ENCODE measurements at regions not wholly inside any gene's neighbourhood (a gene's known extent, or its start where the extent isn't known, plus 50 kb on each side); places are given as distances from the start of the nearest gene placed in this dataset.

- ATAC-seq (ENCODE audit: low read depth) (no peak), DNase-seq (no peak)
- no peak overlapping the region for H3K18ac ChIP-seq (ENCODE audit: low read depth, low read length)
- no peak overlapping the region for H2AK9ac ChIP-seq (replicated peaks; ENCODE audit: low read depth, low read length, poor library complexity)
- dilution Hi-C loops (cut with HindIII; ENCODE audit: low sequenced_read_pairs, unreplicated experiment) (no loop called here), intact Hi-C loops (cut with micrococcal nuclease) (no loop called here), in situ Hi-C loops (cut with MboI; ENCODE audit: low sequenced_read_pairs) (no loop called here)
- no peak overlapping the region for H3K23ac ChIP-seq (ENCODE audit: low read depth, low read length)
- no peaks in the 10 kb centered on the region for H4K20me1 ChIP-seq (ENCODE audit: insufficient read depth, low read length)
- no peak overlapping the region for H4K5ac ChIP-seq (ENCODE audit: low read depth, low read length)
- H3K36me3 ChIP-seq (ENCODE audit: control insufficient read depth, insufficient read depth, low read length): no peaks in the 10 kb centered on the region
- H3K4me3 ChIP-seq (ENCODE audit: insufficient read depth, low read depth, low read length): no peak overlapping the region
- POLR2A ChIA-PET (ENCODE audit: unreplicated experiment): no interaction called here
- H3K56ac ChIP-seq (ENCODE audit: extremely low read depth, insufficient read depth, low read length): no peak overlapping the region
- CTCF ChIA-PET: no interaction called here
- 63% methylated on average over 1 of the region's 6 CpGs; no CpG with 5 or more reads in 1 of the 2 experiments for WGBS, 2 experiments (ENCODE audit: extremely low coverage in 2 of 2, insufficient read length in 1 of 2)
- BruUV-seq (replicated peaks): no TSS peak
- no peak overlapping the region for H2BK5ac ChIP-seq (ENCODE audit: low read depth, low read length, poor library complexity, severe bottlenecking)
- no peak overlapping the region for H2AFZ ChIP-seq (replicated peaks; ENCODE audit: low read length, poor library complexity)
- H3K79me1 ChIP-seq (ENCODE audit: low read depth in 1 of 2, low read length in 2 of 2): no peaks in the 10 kb centered on the region
- H4K91ac ChIP-seq (ENCODE audit: insufficient read depth, low read depth, low read length): no peak overlapping the region
- no peak overlapping the region for H2BK15ac ChIP-seq (ENCODE audit: low read depth, low read length)
- no peak overlapping the region for H2BK20ac ChIP-seq (ENCODE audit: low read depth, low read length)
- TF ChIP-seq RFX5 (IDR thresholded peaks at IDR 0.05; ENCODE audit: low read depth, low read length) (no peak), USF2 (IDR thresholded peaks at IDR 0.05; ENCODE audit: low read depth, low read length) (no peak), CEBPB (IDR thresholded peaks at IDR 0.05; ENCODE audit: low read depth, low read length) (no peak), RAD21 (IDR thresholded peaks at IDR 0.05; ENCODE audit: low read length) (no peak), CTCF (conservative IDR thresholded peaks at IDR 0.05; ENCODE audit: low read depth, low read length) (no peak), POLR2A (IDR thresholded peaks at IDR 0.05; ENCODE audit: low read depth, low read length) (no peak), NFE2L2 (IDR thresholded peaks at IDR 0.05; ENCODE audit: low read depth, low read length) (no peak), MAFK (IDR thresholded peaks at IDR 0.05; ENCODE audit: low read depth, low read length) (no peak), CHD1 (IDR thresholded peaks at IDR 0.05; ENCODE audit: low read depth, low read length) (no peak)
- H3K4ac ChIP-seq (ENCODE audit: low read depth, low read length): no peak overlapping the region
- H3K4me1 ChIP-seq (ENCODE audit: control insufficient read depth, insufficient read depth, low read length): no peaks in the 10 kb centered on the region
- H3K27me3 ChIP-seq (ENCODE audit: control insufficient read depth, insufficient read depth, low read length): peaks cover 33% of the 10 kb centered on the region
- peaks cover 3% of the 10 kb centered on the region; the same call in 1 of the 2 replicates for H3K9me3 ChIP-seq (ENCODE audit: control insufficient read depth, insufficient read depth, low read length)
- H2AK5ac ChIP-seq (ENCODE audit: low read depth, low read length): no peak overlapping the region
- H2BK120ac ChIP-seq (ENCODE audit: low read depth, low read length): no peak overlapping the region
- H3K14ac ChIP-seq (replicated peaks; ENCODE audit: low read depth, low read length): no peak overlapping the region
- H3K27ac ChIP-seq (ENCODE audit: insufficient read depth, low read length): no peak overlapping the region
- H3K9me1 ChIP-seq (ENCODE audit: insufficient read depth, low read length): no peaks in the 10 kb centered on the region
- H3K9ac ChIP-seq (ENCODE audit: low read depth, low read length): no peak overlapping the region
- no peak overlapping the region for H4K8ac ChIP-seq (ENCODE audit: low read depth in 2 of 2, low read length in 2 of 2)
- H3K4me2 ChIP-seq (ENCODE audit: low read depth, low read length): no peak overlapping the region
Measured at GRCh38 chr3:72537448-72537847, 310.8 kb downstream of the SHQ1 start.

Measured in IMR-90 (cell line).